ENCODE measurements at regions not wholly inside any gene's neighbourhood (a gene's known extent, or its start where the extent isn't known, plus 50 kb on each side); places are given as distances from the start of the nearest gene placed in this dataset.

DNA sequence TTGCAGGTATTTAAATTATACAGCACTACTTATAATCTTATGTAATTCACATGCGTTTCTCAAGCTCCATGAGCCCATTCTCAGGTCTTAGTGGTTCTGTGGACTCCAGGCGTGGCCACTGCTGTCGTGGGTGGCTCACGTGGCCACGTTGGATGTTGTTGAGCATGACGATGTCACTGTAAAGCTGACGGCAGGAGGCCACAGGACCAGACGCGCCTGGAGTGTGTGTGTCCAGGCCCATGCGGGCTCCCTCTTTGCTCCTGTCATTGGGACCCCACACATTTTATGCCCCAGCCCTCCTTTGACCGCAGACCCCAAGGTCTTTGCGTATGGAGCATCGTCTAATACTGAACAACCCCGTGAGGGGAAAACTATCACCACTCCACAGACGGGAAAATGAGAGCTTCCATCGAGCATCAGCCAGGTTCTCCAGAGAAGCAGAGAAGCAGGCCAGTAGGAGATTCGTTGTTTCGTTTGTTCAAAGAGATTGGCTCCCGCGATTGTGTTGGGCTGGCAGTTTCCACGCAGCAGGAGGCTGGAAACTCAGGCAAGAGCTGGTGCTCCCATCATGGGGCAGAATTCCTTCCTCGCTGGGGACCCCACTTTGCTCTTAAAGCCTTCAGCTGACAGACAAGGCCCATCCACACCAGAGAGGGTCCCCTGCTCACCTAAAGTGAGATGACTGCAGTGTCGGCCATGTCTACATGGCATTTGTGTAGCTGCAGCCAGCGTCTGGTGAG lies 129.3 kb upstream of the SPACA7 start:
- no peak for DNase-seq (ENCODE audit: low spot score)

DNA sequence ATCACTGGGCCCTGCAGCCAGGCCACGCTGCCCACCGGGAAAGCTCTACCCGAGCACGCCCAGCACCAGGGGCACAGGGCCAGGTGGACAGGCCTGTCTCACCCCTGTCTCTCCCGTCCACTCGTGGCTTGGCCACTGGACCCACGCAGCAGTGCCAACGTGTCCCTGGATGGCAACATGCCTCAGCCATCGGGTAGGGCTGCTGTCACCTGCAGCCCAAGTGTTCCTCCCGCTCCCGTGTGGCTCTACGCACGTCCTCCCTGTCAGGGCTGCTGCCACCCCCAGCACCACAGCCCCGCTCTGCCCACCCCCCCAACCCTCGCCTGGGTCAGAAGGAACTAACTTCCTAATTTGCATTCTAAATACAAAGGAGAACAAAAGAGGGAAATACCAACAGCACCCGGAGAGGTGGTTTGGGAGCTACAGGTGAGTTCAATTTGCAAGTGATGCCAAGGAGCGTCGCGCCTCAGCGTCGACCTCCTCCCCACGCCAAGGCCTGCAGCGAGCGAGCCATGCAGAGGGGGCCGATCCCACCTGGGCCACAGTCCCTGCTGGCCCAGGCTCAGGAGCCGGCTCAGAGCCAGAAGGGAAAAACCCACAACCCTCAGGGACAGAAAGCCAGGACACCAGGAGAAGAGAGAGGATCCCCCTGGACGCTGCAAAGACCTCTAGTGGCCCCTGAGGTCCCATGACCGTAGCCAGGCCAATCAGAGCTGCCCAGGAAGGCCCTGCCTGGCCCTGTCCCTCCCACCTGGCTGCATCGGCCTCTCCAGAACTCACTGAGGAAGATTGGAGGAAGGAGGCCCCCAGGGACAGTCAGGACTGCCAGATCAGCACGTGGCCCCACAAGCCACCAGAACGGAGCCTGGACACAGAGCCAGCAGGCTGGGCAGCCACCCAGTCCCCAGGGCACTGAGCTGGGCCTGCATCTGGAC lies 128.4 kb upstream of the SPACA7 start:
- no peak for DNase-seq (ENCODE audit: low spot score)

DNA sequence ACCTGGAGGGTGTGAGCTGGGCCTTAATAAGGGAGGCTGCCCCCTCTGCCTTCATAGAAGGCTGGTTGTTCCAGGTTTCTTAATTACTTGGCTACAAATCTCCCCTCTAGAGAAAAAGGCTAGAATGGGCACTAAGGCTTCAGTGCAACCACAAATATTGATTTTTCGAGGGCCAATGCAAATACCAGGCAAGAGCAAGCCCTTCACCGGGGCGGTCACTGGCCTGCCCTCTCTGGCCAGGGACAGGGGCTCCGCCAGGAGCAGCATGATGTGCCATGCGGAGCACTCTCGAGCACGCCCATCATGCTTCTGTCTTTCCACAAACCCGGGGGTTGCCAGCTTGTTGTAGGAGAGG lies 127.8 kb upstream of the SPACA7 start:
- DNase-seq (ENCODE audit: low spot score), result no peak

DNA sequence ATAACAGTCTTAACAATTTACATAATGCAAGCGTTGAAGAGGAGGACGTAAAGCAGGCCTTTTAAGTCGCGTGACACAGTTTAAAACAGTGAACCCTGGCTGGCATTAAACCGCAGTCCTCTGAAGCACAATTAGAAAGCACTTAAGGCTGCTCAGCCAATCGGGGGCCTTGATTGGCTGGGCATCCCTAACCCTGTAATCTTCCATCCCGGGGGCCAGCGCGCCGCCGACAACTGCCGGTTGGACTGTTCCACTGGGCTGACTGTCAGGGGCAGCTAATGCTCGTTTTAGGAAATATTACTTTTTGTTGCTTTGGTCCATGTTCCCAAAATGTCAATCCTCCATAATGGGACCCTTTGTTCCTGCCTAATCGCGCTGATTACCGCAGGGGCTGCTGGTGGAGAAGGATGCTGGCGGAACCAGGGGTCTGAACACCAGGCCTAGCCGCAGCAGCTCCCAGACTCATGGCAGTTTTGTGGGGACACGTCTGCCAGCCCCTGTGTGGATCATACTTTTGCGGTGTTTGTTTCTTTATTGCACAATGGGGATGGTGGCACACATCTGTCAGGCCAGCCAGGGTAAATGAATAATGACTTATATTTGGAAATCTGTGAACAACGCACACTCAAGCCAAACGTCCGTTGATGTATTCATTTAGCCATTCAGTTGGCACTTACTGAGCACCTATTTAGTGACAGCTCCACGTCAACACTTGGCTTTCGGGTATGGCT lies 127.1 kb upstream of the SPACA7 start:
- no peak for DNase-seq (ENCODE audit: low spot score)

DNA sequence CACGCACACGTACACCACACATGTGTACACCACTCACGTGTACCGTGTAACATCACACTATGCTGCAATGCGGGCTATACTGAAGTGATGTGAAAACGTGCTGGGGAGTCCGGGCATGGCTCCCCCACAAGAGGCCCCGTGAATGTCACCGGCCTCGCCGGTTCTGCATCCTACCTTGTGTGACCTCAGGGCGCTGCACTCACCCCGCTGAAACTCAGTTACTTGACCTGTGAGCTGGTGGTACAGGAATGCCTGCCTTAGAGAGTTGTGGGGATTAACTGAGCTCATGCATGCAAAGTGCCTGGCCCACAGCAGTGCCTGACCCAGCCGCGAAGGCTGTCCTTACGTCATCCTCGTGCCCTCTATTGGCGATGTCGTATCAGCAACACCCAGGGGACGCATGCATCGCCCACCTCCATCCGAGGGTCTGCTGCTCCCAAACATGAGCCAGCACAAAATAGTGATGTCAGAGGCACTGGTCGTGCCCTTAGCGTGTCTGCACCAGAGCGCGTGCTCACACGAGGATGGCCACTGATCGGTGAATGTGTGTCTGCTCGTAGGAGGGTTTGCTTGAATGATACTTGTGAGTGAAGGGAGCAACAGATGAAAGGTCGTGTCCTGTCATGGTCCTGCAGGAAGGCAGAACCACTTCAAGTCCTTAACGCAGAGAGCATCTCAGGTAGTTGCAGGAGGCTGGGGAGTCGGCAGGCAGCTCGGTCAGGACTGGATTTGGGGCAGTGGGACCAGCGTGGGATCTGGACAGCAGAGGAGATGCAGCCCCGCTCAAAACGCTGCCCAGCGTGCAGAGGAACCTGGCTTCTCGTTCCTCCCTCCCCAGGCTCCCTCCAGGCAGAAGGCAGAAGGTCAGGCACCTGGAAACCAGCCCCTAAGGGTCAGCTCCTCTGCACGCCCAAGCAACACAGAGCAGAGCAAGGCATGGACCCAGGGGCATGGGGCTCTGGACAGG lies 126.2 kb upstream of the SPACA7 start:
- no peak for DNase-seq (ENCODE audit: low spot score)

DNA sequence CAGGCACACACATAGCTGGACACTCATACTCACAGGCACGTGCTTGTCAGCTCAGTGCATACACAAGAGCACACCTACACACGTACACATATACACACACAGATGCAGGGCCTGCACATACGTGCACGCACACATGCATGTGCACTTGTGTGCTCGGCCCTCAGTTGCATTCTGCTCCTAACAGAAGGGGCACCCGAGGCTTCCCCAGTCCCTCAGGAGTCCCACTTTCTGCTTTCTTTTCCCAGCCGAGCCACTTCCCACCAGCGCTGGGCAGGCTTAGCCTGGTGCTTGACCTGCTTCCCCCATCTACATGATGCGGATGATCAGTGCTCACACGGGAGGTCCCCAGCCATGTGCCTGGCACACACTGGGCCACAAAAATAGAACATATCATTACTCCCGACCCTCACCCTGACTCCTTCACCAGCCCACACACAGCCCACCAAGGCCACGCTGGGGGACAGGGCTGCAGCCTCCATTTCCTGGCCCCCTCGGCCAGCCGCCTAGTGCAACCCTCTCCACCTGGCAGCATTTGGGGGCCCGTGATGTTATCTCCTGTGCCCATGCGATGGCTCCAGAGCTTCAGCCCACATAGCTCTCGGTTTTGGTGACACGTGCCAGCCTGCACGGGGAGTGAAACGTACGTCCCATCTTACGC lies 125.2 kb upstream of the SPACA7 start:
- DNase-seq (ENCODE audit: low spot score), result no peak

DNA sequence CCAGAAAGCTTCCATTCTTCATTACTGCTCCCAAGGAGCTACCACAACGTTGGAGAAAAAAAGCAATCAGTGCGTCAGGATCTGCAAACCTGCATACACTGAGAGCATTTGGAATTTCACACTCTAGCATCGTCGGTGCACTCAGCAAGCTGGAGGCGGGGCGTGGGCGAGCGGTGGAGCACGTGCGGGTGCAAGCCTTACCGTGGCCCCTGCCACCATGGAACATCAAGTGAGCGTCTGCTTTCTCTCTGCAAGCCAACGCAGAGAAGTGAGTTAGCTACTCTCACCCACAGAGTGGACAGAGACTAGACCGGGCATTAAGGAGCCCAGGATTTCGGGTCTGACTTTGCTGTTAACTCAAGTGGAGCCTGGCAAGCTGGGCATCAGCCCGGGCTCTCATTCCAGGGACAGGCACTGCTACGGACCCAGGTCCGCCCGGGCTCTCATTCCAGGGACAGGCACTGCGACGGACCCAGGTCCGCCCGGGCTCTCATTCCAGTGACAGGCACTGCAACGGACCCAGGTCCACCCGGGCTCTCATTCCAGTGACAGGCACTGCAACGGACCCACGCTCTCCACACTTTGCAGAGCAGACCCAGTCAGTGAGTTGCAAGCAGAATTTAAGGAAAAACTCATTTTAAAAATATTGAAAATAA lies 124.1 kb upstream of the SPACA7 start:
- DNase-seq (ENCODE audit: low spot score), result no peak

DNA sequence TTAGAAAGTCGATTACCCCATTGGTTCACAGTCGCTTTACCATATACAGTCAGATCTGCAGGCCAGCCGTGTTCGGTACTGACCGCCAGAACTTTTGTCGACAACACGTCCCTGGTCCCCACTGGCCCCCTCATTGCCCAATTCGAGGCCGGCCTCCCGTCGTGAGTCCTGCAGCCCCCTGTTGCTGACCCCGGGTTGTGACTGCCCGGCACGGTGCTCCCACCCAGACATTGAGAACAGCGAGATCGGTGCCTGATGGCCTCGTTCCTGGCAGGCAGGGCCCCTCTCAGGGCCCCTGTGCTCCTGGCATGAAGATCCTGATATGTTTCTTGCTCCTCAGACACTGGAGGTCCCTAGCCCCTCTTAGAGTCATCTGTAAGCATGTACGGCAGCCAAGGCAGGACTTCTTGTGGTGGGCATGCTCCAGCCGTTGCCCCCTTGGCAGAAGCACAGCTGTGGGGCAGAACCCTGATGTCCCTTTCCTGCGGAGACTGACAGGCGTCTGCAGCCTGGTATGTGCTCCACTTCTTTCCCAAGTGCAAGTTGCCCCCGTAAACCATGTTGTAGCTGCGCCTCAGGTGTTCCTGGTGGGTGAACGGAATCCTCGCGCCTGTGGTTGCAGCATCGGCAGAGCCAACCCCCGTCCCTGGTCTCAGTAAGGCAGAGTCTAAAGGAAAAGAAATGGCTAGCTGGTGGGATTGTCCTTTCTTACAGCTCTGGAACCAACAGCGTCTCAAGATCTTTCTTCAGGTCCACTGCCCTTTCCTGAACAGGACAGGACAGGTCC lies 123.2 kb upstream of the SPACA7 start:
- DNase-seq (ENCODE audit: low spot score), result no peak

DNA sequence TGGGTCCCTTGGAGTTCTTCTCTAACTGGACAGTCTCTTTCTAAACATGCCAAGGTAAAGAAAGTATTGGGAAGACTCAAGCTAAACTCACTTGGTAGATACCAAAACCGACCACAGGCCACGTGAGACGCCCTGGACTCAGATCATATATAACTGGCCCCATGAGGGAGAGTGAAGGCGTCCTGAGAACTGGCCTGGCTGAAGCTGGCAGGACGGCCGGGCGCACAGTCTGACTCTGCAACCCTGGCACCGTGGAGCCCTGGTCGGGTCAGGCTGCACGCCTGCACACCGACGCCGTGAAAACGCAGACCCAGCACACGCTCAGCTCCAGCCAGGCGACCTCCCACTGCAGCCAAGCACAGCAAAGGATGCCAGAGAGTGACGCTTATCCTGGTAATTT lies 122.5 kb upstream of the SPACA7 start:
- no peak for DNase-seq (ENCODE audit: low spot score)

DNA sequence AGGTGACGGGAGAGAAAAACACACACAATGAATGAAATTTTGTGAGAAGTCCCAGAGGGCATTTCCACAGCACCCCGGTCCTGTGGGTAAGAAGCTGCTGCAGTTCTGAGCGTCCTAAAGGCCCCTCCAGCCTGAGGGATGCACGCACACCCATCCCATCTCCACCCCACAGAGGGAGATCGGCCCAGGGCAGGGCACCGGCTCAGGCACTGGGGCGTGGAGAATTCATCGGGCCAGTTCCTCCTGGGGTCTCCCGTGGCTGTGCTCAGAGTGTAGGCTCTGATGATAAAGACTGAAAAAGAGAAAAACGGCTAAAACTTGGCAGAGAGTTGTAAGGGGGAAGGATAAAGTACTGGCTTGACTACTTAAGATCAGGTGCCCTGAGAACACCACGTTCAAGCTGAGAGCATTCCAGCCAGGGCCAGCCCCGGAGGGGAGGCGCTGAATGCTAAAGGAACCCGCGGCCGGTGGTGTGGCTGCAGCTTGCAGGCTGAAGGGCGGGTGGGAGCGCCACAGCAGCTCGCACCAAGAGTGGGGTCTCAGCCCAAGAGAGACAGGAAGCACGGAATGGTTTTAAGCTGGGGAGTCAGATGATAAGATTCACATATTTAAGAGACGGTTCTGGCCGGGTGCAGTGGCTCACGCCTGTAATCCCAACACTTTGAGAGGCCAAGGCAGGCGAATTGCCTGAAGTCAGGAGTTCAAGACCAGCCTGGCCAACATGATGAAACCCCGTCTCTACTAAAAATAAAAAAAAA lies 121.9 kb upstream of the SPACA7 start:
- no peak for DNase-seq (ENCODE audit: low spot score)

DNA sequence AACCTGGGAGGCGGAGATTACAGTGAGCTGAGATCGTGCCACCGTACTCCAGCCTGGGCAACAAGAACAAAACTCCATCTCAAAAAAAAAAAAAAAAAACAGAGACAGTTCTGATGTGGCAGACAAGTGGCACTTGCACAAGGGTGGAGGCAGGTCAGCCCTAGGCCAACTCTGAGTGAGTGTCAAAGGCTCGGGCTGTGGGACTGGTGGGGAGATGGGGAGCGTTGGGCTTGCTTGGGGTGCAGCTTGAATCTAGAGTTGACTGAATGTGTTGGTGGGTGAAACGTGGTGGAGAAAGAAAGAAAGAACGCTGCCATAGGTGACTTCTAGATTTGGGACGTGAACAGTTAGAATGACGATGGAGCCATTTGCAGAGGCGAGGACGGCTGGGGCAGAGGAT lies 121.3 kb upstream of the SPACA7 start:
- DNase-seq (ENCODE audit: low spot score), result no peak

DNA sequence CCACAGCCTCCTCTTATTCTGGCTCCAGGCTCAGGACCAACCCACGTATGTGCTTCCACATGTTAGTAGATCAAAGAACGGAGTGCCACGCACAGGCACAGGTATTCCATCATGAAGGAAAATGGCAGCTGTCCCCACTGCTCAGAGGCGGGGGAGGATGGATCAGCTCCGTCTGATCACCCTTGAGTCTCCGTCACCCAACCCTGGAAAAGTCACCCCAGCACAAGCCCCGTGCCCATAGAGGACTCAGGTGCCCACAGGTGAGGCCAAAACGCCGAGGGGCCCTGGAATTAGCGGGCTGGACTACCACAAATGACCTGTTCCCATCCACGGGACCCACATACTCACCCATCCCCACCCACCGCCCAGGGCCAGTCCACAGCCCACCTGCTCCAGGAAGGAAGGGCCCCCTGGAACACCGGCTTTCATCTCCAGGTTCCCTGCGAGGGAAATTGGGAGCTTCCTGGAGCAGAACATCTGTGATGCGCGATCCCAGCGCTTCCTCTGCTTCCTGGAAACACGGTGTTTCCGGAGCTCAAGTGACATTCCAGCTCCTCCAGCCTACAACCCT lies 120.5 kb upstream of the SPACA7 start:
- DNase-seq (ENCODE audit: low spot score), result no peak

DNA sequence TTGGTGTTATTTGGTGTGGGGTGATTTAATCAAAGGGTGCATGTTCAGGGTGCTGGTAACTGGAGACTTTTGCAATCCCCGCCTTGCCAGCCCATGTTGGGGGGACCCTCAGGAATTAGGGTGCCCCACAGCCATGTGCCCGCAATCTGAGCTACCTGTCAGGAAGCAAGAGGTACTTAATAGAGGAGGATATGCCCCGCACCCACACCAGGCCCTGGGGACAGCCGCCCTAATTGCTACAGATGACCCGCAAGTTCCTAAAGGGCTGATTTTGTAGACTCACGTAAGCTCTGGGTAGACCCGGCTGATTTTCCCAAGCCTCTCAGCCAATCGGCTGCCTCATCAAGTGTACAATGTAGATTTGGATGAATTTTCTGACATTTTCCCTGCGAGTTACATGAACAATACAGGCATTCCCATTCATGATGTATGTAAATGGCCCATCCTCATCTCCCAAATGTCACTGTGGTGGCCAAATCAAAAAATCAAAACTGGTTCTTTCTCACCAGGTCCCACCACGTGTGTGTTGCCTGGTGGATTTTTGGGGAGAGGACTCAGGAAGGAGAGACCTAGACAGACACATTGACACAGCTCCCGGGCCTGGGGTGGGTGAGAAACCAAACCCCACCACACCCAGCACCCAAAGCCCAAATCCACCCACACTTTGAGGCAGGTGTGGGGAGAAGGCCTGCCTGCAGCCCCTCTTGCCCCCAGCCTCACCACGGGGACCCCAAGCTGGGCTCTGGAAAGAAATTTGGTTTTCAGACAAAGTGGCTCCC lies 119.2 kb upstream of the SPACA7 start:
- no peak for DNase-seq (ENCODE audit: low spot score)

DNA sequence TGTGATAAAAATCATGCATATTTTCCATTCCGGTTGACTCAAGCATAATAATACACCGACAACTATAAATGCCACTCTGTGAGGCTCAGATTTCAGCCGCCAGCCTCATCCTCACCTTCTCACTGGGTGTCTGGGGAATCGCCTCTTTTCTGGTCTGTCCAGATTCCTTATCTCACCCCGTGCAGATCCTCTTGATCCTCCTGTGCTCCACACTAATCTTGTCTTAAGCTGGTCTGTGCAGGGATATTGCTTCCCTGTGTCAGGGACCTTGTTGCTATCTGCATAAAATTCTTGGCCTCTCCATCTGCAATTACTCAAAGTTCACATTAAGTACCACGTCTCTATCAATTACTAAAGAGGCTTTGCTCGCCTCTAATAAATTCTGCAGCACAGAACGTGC lies 116.6 kb upstream of the SPACA7 start:
- DNase-seq (ENCODE audit: low spot score), result no peak

DNA sequence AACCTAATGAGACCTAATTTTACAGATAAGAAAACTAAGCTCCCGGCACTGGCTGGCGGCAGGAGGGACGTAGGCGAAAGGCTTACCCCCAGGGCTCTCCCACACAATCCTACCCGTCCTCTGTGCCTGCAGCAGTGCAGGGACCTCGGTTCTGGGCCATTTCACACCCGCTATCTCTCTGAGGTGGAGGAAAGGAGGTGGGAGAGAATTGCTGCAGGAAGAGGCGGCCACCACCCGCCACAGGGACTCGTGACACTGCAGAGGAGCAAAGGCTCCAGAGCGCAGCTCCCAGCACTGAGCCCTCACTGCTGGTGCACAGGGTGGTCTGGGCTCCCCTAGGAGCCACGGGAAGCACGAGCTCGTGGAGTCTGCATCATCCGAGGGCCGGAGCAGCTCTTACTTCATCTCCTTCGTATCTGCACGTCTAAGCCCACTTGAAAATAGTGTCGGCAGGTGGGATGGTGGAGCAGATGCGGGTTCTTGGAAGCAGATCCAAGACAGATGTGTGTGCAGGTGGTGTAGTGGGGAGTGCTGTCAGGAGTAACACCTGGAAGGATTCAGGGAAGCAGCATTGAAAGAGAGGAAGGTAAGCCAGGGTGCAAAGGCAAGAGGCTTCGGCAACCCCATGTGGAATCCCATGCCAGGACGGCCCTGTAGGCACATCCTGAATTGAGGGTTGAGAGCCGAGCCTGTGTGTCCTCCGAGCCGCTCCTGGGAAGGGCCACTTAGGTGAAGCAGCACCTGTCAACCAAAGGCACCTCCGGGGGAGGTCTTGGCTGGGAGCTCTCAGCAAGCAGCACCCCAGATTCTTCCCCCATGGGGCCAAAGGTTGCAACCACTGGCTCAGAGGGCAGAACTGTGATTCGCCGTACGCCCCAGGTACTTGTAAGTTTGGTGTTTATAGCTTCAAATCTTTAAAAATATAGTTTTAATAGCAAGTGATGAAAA lies 115.8 kb upstream of the SPACA7 start:
- DNase-seq (ENCODE audit: low spot score), result no peak

DNA sequence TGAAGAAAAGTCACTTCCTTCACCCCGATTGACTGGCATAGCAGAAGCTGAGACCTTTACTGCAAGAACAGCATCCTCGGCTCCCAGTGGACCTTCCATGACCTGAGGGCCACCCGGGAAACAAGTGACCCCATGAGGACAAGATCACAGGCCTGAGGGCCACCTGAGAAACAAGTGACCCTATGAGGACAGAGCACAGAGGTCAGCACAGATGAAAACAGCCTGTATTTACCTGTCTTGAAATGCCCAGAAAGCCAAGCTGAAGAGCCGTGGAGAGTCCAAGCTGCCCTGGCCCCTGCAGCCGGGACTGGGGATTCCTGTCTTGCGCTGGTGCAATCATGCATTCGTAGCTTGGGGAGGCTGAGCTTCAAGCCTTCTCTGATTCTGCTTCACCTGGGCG lies 114.2 kb upstream of the SPACA7 start:
- DNase-seq (ENCODE audit: low spot score), result no peak

DNA sequence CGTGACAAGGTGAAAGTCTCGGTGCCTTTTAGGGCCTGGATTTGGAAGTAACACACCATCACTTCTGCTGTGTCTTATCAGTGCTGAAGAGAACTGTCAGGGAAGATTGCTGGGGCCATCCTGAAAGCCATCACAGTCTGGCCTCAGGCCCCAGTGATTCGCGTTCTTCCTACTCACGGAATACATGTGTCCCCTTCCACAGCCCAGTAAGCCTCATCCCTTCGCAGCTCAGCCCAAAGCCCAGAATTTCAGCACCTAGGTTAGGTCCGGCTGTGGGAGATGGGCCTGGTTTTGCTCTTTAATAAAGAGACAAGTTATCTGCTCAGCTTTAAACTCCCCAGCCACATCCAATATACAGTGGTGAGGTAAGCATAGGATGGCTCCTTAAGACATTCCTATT lies 113.0 kb upstream of the SPACA7 start:
- no peak for DNase-seq (ENCODE audit: low spot score)

All from SW480 (cell line).